OCI-LY3 (cell line): ENCODE measurements at regions not wholly inside any gene's neighbourhood (a gene's known extent, or its start where the extent isn't known, plus 50 kb on each side); places are given as distances from the start of the nearest gene placed in this dataset.

Experiments used
- H2AFZ ChIP-seq: fragments of 200-600, 300-600 bp; shearing (Covaris generic); 2 replicates; pipeline ENCODE4 v1.6.0; 2014; ENCODE audit warnings: antibody characterized with exemption, low read depth, low read length
- H3K27ac ChIP-seq: fragments of 200-600, 300-600 bp; sonication (generic); 2 replicates; pipeline ENCODE4 v1.5.1; 2014; ENCODE audit warnings: mild to moderate bottlenecking, low read length, moderate library complexity, mixed read lengths
- H3K27me3 ChIP-seq: fragments of 200-600, 300-600 bp; sonication (generic); 2 replicates; pipeline ENCODE4 v1.6.1; 2014; ENCODE audit warnings: low read depth, low read length, mixed read lengths
- H3K36me3 ChIP-seq: fragments of 200-600, 300-600 bp; sonication (generic); replicated peaks from 2 replicates; pipeline ENCODE3; 2014; ENCODE audit warnings: low read depth, low read length, mixed read lengths
- H3K4me1 ChIP-seq: fragments of 300-600, 200-600 bp; sonication (generic); 2 replicates; pipeline ENCODE4 v1.6.1; 2014; ENCODE audit warnings: low read length, mixed read lengths
- H3K4me2 ChIP-seq: fragments of 200-600, 300-600 bp; sonication (generic); 2 replicates; pipeline ENCODE4 v1.6.1; 2014; ENCODE audit warnings: low read length, mixed read lengths
- H3K4me3 ChIP-seq: fragments of 300-600, 200-600 bp; sonication (generic); 2 replicates; pipeline ENCODE4 v1.5.1; 2014; ENCODE audit warnings: antibody characterized with exemption, mild to moderate bottlenecking, low read length, moderate library complexity
- H3K79me2 ChIP-seq: fragments of 300-600, 200-600 bp; shearing (Covaris generic); 2 replicates; pipeline ENCODE4 v1.6.1; 2014; ENCODE audit warnings: mild to moderate bottlenecking, low read length, mixed read lengths
- H3K9ac ChIP-seq: fragments of 300-600, 200-600 bp; shearing (Covaris generic); 2 replicates; pipeline ENCODE4 v1.6.0; 2014; ENCODE audit warnings: mild to moderate bottlenecking, low read length, moderate library complexity
- H3K9me3 ChIP-seq: fragments of 200-600, 300-600 bp; shearing (Covaris generic); 2 replicates; pipeline ENCODE4 v1.6.1; 2014; ENCODE audit warnings: low read length, mixed read lengths; ENCODE audit not compliant: insufficient read depth
- H4K20me1 ChIP-seq: fragments of 200-600, 300-600 bp; sonication (generic); 2 replicates; pipeline ENCODE4 v1.6.1; 2016; ENCODE audit warnings: low read length, mixed read lengths; ENCODE audit not compliant: insufficient read depth
- CTCF ChIP-seq: fragments of 200-600, 300-600 bp; sonication (generic); IDR thresholded peaks from 2 replicates; pipeline ENCODE4 v1.5.1; 2014; ENCODE audit warnings: antibody characterized with exemption, low read length, low read depth
- EZH2phosphoT487 ChIP-seq: fragments of 200-600 bp; shearing (Covaris generic); IDR thresholded peaks from 2 replicates; pipeline ENCODE4 v1.6.1; 2018; ENCODE audit warnings: antibody characterized with exemption, mixed run types, low read depth

DNA sequence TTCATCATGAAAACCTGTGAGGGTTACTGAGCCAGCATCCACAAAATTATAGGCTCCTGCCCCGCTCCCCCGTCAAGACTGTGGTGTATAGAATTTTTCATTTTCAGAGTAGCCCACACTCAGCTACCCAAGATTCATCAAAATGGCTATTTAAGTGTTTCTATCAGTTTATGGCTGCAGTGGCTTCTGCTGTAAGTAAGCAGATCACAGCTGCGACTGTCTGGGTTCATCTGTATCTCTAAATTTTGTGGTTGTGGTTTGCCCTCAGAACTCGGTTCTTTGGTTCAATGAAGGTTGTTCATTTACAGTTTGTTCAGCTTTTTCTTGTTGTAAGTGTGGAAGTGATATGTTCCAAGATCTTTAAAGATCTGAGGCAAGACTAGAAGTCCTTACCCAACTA is 284.2 kb downstream of the DOK5 start:
- Histone ChIP-seq H3K36me3 (no peaks in the 10 kb centered on the region), H3K4me1 (0 out of 2 replicates have a peak, but pooled peaks cover 3% of the 10 kb centered on the region), H3K27me3 (peaks cover 5% of the 10 kb centered on the region; the same call in 1 of the 2 replicates), H4K20me1 (no peaks in the 10 kb centered on the region), H3K4me2 (no peak overlapping the region), H3K27ac (no peak overlapping the region), H3K79me2 (no peaks in the 10 kb centered on the region), H3K4me3 (no peak overlapping the region), H3K9me3 (no peaks in the 10 kb centered on the region), H3K9ac (no peak overlapping the region), H2AFZ (no peak overlapping the region)
- TF ChIP-seq EZH2phosphoT487 (no peak), CTCF (no peak)

DNA sequence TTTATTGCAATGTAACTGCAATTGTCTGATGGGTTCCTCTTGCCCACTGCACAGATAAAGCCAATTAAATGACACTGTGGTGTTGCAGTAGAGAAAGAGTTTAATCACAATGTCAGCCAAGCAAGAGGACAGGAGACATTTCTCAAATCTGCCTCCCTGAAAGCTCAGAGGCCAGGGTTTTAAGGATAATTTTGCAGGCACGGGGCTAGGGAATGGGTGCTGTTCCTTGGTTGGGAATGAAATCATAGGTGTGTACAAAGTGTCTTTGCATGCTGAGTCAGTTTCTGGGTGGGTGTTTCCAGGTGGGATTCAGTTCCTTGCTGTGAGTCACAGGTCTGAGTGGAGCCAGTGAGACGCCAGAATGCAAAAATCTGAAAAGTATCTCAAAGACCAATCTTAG is 271.4 kb downstream of the DOK5 start:
- Histone ChIP-seq H3K27ac (no peak overlapping the region), H2AFZ (no peak overlapping the region), H3K27me3 (peaks cover 3% of the 10 kb centered on the region; the same call in 1 of the 2 replicates), H3K9me3 (no peaks in the 10 kb centered on the region; the same call in 1 of the 2 replicates), H3K79me2 (no peaks in the 10 kb centered on the region), H3K4me2 (no peak overlapping the region), H3K4me1 (no peaks in the 10 kb centered on the region), H3K36me3 (no peaks in the 10 kb centered on the region), H3K9ac (no peak overlapping the region), H3K4me3 (no peak overlapping the region), H4K20me1 (no peaks in the 10 kb centered on the region)
- TF ChIP-seq EZH2phosphoT487 (no peak), CTCF (no peak)

GRCh38 chr20:54745780-54746179 is 270.4 kb downstream of the DOK5 start:
- no peaks in the 10 kb centered on the region for H3K9me3 ChIP-seq
- H3K4me2 ChIP-seq, result no peak overlapping the region
- no peak overlapping the region for H3K9ac ChIP-seq
- H3K27ac ChIP-seq, result no peak overlapping the region
- H3K27me3 ChIP-seq, result peaks cover 3% of the 10 kb centered on the region; the same call in 1 of the 2 replicates
- TF ChIP-seq EZH2phosphoT487, result no peak
- no peak for TF ChIP-seq CTCF
- H3K36me3 ChIP-seq, result no peaks in the 10 kb centered on the region
- H4K20me1 ChIP-seq, result no peaks in the 10 kb centered on the region
- H3K4me3 ChIP-seq, result no peak overlapping the region
- H3K4me1 ChIP-seq, result no peaks in the 10 kb centered on the region
- no peaks in the 10 kb centered on the region for H3K79me2 ChIP-seq
- no peak overlapping the region for H2AFZ ChIP-seq

DNA sequence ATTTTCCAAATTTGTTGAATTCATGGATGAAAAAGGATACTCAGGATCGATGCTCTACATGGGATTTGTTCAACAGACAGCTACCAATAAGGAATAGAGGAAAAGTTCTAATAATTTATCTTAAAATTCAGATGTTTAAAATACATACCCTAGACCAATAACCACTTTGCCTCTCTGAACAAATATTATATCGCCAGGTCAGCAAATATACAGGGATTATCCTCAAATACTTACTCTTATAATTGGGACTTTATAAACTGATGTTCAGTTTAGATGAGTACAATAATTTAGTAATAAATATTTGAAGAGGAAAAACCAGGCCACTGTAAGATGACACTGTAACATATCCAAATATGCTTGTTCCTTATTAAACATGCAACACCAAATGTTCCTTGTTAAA is 268.7 kb downstream of the DOK5 start:
- peaks cover 3% of the 10 kb centered on the region; the same call in 1 of the 2 replicates for H3K27me3 ChIP-seq
- no peak overlapping the region for H3K4me3 ChIP-seq
- H3K9ac ChIP-seq, result no peak overlapping the region
- no peak overlapping the region for H2AFZ ChIP-seq
- no peaks in the 10 kb centered on the region for H3K9me3 ChIP-seq
- H3K4me2 ChIP-seq, result no peak overlapping the region
- no peaks in the 10 kb centered on the region for H3K79me2 ChIP-seq
- H3K4me1 ChIP-seq, result no peaks in the 10 kb centered on the region
- no peak overlapping the region for H3K27ac ChIP-seq
- no peak for TF ChIP-seq EZH2phosphoT487
- TF ChIP-seq CTCF, result no peak
- no peaks in the 10 kb centered on the region for H4K20me1 ChIP-seq
- H3K36me3 ChIP-seq, result no peaks in the 10 kb centered on the region
